Hepatic stellate cell (primary cell): ENCODE measurements at regions not wholly inside any gene's neighbourhood (a gene's known extent, or its start where the extent isn't known, plus 50 kb on each side); places are given as distances from the start of the nearest gene placed in this dataset.
"Not testable (repeated sequence)": the region's sequence is repeated elsewhere in the genome, so short reads cannot be mapped to it uniquely, and the experiment has no call there.

ENCODE experiments used
- DNase-seq: peaks from one replicate; pipeline ENCODE4 v3.0.0; 2011; ENCODE audit warnings: low spot score

DNA sequence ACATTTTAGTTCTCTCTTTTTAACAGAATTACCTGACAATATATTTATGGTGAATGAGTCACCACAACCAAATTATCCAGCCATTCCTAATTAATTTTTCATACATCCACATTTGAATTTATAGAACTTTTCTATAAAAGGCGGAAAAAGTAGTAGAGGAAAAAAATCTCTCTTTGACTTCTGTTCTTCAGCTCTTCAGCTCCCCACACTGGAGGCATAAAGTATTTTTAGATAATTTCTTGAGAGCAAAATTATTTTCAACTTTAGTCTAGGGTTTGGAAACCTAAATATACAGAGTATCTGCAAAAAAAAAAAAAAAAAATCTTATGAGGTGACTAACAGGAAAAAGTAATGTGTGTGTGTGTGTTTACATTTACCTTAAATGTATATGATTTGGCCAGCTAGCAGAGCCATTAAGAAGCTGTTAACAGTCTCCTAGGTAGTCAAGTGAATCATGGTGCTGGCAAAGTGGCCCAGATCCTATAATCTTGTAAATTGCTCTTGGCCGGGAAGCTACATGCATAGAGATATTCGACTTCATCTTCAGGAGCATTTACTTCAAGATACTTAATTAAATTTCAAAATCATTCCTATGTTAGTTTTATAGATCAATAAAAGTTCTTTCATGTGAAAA is 383.1 kb upstream of the STEAP1 start:
- DNase-seq: no peak

DNA sequence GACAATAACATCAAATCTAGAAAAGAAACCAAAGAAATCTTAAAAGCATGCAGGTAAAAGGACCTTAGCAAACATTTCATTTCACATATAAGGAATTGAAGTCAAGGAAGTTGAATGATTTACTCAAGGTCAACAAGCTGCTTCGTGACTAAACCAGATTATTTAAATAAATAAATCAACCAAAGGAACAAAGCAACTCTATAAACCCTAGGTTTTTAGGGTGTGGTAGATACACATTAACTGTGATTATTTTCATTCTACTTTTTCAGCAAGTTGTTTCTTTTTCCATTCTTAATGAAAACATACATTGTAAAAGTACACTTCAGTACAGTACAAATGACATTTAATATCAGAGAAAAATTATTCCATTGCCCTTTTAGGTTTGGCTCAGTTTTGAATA is 382.0 kb upstream of the STEAP1 start:
- no peak for DNase-seq

DNA sequence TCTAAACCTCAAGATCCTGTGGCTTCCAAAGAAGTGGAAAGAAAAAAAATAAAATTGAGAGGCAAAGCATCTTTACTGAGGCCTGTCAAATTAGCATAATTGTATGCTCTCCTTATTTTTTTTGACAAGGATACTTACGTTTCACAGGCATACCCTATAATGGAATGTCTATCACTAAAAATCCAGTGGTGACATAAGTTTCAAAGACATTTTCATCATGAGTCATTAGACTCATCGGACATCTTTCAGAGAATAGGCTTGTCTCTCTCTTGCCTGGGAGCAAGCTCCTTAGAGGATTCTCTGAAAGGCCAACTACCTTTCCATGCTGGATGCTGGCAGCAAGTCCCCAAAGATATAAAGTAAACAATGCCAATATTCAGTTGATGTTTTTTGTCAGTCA is 380.7 kb upstream of the STEAP1 start:
- no peak for DNase-seq

DNA sequence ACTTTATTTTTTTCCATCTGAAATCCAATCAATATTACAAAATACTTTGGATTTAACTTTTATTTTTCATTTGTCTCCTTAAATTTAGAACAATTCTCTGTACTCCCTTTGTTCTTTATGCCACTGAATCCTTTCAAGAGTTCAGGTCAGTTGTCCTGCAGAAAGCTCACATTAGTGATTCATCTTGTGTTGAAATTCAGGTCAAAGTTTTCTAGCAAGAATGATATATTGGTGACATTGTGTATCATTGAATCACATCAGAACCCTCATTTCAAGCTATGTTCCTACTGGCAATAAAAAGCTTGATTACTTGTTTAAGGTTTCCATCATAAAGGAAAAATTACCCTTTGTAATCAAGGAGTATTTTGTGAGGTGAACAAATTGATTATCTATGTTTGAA is 378.8 kb upstream of the STEAP1 start:
- no peak for DNase-seq

DNA sequence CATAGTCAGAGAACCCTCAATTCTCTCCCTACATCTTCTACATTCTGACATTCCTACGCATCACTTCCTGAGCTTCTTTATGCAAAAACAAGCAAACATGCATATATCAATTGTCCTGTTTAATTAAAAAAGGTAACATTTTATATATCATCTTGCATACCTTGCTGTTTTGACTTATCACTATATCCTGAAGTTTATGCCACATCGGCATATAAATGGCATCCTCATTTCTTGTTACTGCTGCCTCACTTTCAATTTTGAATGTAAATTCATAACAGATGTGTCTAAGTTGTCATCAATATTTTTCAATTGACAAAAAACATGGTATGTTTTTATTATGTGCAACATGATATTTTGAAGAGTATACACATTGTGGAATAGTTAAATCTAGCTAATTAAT is 377.3 kb upstream of the STEAP1 start:
- DNase-seq: no peak

DNA sequence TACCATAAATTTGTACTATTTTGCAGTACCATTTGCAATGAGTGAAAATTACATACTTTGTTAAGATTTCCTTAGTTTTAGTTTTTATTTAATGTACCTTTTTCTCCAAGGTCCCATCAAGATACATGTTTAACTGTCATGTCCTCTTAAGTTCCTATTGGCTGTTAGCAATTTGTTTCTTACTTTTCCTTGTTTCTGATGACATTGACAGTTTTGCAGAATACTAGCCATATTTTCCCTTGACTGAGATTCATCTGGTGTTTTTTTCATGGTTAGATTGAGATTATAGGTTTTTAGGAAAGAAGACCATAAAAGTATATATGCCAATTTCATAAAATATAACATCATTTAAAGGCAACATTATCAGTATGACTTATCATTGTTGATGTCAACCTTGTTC is 376.8 kb upstream of the STEAP1 start:
- no peak for DNase-seq

DNA sequence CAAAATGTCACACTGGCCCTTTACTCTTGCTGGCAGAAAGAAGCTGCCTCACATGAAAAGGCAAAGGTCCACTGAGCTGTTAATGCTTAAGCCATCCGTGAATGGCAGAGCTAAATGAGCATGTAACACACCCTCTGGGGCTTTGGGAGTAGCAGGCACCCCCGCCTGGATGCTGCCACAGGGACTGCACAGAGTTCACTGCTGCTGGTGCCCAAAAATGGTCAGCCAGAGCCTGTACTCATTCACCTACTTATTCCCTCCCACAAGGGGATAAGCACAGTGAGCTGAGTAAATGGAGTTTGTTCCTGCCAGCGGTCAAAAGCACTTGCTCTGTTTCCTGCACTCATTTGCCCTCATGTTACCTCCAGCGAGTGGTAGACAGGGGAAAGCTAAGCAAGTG is 374.0 kb upstream of the STEAP1 start:
- DNase-seq: no peak

DNA sequence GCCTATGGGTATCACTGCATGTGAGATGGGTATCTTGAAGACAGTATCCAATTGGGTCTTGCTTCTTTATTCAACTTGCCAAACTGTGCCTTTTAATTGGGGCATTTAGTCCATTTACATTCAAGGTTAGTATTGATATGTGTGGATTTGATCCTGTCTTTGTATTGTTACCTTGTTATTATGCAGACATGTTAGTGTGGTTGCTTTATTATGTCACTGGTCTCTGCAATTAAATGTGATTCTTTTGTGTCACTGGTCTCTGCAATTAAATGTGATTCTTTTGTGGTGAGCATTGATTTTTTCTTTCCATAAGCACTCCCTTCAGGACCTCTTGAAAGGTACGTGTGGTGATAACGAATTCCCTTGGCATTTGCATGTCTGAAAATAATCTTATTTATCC is 357.8 kb upstream of the STEAP1 start:
- no peak for DNase-seq

DNA sequence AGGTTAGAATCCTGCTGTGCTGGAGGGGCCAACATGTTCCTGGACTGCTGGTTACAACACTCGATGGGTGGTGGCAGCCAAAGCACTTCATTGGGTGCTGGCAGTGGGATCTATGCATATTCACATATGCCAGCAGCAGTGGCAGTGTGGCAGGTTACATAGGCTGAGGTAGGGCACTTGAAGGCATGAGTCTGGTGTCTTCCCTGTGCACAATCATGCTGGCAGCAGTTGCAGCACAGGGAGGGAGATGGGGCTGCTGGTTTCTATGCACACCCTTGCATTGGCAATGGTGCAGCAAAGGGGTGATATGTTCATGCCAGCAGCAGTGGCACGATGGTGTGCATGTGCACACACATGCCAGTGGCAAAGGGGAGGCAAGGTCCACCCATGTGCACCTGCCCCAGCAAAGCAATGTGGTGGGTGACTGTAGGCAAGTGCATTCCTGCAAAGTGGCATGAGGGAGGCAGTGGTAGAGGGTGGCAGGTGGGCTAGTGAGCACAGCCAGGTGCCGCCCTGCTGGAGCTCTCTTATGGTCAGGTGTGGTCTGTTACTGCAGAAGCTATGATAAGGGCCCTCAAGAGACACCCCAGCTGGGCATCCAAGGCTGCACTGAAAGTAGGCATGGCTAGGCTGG is 356.2 kb upstream of the STEAP1 start:
- no peak for DNase-seq

DNA sequence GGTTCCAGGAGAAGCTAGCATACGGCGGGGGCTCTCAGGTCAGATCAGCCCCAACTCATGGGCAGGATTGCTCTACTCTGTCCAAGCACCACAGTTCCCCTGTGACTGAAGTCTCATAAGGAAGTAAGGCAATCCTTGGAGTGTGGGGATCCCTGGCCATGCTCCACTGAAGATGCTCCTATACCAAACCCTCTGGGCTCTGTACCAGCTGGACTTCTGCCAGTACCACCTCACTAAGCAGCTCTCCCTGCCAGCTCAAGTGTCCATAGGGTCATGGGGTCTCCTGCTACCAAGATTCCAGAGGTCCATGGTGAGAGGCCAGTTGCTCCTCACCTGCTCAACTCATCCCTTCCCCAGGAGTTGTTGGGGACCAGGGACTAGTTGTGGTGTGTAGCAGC is 355.7 kb upstream of the STEAP1 start:
- DNase-seq: no peak

DNA sequence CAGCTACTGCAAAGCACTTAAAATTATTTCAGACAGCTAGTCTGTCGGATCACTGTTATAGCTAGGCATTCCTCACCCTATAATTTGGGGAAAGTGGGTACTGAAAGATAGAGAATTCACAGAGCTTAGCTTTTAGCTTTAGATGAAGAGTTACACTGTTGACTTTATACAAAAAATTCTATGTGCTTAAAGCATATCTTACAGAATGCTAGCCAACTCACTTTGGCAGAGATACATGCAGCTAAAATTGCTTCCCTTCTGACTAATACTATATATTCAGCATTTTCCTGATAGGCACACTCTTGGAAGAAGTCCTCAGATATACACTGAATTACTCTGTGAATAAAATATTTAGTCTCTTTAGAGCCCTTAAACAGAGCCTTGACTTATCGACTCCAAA is 353.5 kb upstream of the STEAP1 start:
- DNase-seq: no peak

DNA sequence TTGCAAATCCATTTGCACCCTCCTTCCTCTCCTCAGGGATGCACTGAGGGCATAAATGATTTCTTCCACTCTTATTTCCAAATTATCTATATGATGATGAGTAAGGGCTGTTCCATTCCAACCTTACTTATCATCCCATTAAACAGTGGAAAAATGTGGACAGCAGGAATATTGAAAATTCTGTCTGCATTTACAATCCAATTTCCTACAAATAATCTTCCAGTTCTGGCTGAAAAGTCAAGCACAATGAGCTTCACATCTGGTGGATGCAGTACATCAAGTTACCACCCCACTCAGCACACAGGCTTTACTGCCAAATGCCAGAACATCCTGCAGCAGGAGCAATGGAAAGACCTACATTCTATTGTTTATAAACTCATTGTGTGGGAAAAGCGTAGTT is 345.0 kb upstream of the STEAP1 start:
- DNase-seq: no peak

DNA sequence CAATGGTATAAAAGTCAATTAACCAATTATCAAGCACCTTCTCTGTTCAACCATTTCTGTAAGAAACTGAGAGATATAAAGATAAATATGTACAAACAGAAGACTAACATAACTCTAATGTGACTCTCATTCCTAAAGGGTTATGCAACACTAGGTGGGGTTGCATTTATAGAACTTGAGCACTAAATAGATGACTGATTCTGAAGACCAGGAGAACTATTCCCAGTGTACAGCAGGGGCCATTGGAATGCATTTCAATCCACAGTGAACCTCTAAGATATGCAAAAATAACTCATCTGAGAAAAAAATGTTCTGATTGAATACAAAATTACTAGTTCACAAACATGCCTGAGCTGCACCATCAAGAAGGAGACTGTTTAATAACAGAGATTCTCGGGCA is 341.2 kb upstream of the STEAP1 start:
- DNase-seq: no peak

DNA sequence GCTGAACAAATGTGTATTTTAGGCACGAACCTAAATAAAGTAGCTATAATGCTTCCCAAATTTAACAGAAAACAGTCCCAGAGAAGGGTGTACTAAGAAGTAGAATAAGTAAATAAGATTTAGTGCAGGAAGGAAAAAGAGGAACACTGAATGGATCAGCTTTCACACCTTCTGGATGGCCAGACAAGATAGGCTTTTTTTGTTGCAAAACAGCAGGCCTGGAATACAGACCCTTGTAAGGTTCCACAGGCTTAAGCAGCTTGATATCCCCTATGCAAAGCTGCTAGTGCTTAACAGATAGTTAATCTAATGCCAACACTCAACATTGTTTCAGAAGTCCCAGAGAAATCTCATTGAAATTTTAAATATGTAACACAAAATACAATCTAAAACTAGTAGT is 328.1 kb upstream of the STEAP1 start:
- no peak for DNase-seq

DNA sequence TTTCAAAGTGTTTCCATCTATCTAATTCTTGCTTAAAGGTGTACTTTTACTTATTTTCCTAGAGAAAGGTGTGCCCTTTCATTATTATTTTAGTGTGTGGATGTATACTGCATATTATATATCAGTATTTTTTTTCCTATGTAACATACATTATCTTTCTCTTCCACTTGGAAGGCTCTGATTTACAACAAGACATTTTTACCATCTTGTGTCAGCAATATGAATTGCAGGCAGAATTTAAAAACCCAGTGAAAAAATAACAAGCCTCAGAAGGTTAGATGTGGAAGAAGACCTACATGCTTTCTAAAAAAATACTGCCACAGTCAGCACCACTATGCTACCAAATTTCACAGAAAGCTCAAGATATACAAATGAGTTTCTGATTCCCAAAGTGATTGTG is 327.7 kb upstream of the STEAP1 start:
- no peak for DNase-seq

DNA sequence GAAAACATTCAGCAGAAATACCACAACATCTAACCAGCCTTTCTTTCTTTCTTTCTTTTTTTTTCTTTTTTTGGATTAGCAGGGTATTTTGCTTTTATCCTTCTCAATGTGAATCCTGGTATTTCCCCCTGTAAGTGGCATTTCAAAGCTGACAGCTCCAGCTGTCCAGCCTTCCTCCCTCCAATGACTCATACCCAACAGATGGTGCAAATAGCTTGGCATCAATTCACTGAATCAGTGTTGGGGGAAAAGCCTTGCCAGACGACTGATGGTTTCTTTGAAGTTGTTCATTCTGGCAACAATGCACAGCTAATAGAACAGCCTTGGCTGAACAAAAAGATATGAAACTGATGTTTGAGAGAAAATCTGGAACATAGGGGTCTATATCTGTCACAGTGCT is 316.8 kb upstream of the STEAP1 start:
- no peak for DNase-seq

DNA sequence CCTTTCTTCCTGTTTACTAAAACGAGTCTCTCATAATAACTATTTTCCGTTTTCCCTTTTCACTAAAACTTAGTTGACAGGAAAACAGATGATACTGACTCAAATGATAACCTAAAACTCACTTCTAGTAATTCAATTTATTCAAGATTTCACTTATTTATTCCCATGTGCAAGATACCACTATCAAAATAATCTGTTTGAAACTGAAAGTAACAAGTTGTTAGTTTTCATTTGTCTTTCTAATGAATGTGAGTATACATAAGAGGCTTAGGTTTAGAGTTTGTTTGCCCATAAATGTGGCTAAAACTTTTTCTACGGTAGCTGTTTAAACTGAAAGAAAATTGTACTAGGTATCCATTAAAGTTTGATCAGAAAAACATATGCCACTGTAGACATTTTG is 314.9 kb upstream of the STEAP1 start:
- no peak for DNase-seq

DNA sequence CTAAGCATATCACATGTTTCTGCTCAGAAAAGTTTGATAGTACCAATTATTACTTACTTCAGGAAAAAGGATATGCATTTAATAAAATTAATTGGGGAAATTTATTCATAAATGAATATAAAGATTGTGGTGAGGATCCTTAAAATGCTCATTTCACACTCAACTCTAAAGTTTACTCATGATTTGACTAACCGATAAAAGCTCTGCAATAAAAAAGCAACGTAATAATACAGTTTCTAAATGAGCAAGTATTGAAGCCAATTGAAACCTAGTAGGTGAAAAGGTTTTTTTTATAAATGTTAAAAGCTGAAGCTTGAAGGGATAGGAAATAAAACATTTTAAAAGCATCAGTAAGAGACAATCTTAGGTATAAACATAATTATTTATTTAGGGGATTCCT is 308.3 kb upstream of the STEAP1 start:
- DNase-seq: no peak

DNA sequence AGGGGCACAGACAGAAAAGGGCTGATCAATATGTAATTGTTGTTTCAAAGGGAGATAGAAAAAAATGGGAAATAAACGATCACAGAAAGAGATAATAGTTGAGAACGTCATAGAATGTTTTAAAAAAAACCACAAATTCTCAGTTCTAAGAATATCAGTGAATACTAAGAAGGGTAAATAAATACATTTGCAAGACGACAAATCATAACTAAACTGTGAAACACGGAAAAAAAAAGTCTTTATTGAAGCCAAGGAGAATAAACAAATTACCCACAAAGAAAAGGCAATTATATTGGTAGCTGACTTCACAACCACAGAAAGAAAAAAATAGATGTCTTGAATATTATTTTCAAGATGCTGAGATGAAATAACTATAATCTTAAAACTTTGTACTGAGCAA is 305.2 kb upstream of the STEAP1 start:
- no peak for DNase-seq

DNA sequence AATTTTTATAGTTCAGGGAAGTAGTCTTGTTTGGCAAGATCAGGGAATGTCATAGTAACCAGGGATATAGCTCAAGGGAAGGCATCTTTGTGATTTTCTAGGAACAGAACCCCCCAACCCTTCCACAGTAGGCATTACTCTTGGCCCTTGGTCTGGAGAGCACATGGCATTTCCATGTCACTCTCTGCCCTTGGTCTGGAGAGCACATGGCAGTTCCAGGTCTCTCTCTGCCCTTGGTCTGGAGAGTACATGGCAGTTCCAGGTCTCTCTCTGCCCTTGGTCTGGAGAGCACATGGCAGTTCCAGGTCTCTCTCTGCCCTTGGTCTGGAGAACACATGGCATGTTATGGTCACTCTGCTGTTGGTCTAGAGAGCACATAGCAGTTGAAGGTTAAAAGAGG is 297.2 kb upstream of the STEAP1 start:
- not testable (repeated sequence) for DNase-seq

DNA sequence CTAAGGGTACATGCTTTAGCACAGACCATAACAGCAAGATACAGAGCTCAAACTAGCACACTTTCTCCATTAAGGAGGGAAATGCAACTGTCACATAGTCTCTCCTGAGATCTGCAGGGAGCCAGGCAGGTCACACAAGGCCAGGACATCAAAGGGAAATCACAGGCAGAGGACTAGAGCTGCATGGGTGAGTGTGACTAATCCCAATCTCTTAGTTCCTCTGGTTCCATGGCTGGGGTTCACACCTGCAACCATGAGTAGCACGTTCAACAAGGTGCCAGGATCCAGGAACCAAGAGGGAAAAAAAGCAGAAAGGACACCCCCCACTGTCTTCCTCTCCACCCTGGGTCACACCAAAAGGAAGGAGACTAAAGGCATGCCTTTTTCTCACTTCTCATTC is 296.5 kb upstream of the STEAP1 start:
- no peak for DNase-seq

DNA sequence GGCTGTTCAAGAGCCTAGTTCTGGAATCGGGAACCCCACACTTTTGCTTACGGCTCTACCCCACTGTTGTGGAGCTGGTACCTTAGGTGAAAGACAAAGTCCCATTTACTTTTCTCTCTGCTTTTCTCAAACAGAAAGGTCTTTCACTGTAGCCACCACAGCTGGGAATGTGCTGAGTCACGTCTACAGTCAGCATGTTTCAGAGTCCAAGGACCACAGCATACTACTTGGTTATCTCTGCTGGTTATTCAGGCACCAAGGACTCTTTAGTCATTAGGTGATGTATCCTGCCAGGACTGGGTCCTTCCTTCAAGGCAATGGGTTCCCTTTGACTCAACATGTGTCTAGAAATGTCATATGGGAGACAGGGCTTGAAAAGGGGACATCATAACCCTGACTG is 266.8 kb upstream of the STEAP1 start:
- DNase-seq: no peak

DNA sequence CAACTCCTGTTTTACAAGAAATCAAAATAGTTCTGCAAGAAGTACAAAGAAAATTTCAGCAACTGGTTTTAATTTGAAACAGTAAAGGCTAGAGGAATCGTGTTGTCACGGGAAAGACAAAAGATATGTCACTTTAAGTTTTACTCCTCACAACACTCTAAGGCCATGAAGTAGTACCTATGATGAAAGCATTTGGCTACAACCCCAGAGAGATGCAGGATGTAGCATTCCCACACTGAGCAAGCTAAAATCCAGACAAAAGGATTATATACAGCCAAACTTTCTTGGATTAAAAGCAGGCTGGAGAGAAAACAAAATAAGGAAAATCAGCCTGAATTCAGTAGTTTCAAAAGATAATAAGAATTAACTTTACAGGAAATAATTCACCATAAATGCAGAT is 245.5 kb upstream of the STEAP1 start:
- DNase-seq: no peak

DNA sequence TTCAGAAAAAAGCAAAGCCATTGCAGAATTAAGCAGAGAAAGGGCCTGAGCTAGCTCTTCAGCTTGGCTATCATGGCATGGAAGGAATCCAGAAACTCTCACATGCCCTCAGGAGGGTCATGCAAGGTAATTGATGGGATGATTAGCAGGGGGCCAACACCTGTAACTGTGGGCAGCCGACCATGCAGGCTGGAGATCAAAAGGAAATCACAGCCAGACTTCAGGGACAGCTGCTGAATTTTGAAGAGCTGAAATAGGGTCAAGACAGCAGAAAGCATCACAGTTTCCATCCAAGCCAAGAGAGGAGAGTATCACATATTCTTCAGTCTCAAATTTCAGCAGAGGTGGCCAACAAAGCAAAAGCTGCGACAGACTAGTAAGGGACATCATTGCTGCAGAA is 239.6 kb upstream of the STEAP1 start:
- no peak for DNase-seq

DNA sequence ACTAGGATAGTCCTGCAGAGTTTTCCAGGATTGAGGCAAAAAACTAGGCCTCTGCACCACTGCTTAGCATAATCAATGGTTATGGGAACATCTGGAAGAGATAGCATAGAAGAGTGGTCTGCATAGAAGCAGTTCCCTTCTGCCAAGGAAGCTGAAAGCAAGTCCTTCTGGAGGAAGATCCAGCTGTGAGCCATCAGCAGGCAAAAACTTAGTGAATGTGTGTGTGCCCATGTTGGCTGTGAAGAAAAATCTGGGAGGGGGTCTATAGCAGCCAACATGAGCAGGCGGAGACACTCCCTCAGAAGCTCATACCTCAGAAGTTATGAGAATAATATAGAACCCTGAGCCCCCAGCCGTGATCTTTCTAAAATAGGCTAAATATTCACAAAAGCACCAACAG is 228.1 kb upstream of the STEAP1 start:
- no peak for DNase-seq
